Breast epithelium (tissue), 3 donors: ENCODE measurements at regions not wholly inside any gene's neighbourhood (a gene's known extent, or its start where the extent isn't known, plus 50 kb on each side); places are given as distances from the start of the nearest gene placed in this dataset.

Experiments
- POLR2AphosphoS5 ChIP-seq, 3 donors: sonication (generic); formaldehyde crosslinking; IDR thresholded peaks; one replicate each; pipeline ENCODE4 v1.6.1; 2017; ENCODE audit warnings: antibody characterized with exemption in 3 of 3
- TF ChIP-seq, protein P1 (sequence below), 3 donors: fragments of 450-650 bp; IDR thresholded peaks; one replicate each; pipeline ENCODE4 v1.5.1; 2016 to 2017; ENCODE audit warnings: antibody characterized with exemption in 3 of 3, mild to moderate bottlenecking in 3 of 3, moderate library complexity in 3 of 3

DNA sequence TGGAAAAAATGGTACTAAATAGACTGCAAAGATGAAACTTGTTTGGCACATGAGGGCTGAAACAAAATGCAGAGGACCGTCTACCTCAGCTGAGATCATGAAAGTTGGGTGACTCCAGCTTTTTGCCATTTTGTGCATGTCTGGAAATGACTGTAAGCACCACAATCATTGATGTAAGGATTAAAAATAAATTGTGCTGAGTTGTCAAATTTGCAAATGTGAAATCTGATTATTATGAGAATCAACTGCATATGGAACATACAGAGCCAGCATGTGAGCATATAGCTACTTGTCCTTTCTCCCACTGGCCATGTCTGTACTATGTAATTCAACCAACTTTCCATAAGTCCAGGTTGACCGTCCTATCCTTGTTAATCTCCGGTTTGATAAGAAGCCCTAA is 736.9 kb upstream of the PRMT6 start:
- TF ChIP-seq, protein P1, sequence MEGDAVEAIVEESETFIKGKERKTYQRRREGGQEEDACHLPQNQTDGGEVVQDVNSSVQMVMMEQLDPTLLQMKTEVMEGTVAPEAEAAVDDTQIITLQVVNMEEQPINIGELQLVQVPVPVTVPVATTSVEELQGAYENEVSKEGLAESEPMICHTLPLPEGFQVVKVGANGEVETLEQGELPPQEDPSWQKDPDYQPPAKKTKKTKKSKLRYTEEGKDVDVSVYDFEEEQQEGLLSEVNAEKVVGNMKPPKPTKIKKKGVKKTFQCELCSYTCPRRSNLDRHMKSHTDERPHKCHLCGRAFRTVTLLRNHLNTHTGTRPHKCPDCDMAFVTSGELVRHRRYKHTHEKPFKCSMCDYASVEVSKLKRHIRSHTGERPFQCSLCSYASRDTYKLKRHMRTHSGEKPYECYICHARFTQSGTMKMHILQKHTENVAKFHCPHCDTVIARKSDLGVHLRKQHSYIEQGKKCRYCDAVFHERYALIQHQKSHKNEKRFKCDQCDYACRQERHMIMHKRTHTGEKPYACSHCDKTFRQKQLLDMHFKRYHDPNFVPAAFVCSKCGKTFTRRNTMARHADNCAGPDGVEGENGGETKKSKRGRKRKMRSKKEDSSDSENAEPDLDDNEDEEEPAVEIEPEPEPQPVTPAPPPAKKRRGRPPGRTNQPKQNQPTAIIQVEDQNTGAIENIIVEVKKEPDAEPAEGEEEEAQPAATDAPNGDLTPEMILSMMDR (IDR thresholded peaks at IDR 0.05) = no peak
- no peak for TF ChIP-seq POLR2AphosphoS5 (IDR thresholded peaks at IDR 0.05)
